Uterus (tissue), 2 donors: ENCODE measurements at regions not wholly inside any gene's neighbourhood (a gene's known extent, or its start where the extent isn't known, plus 50 kb on each side); places are given as distances from the start of the nearest gene placed in this dataset.

Experiments
- POLR2A ChIP-seq, 2 donors: fragments of 450-650 bp; IDR thresholded peaks; one replicate each; pipeline ENCODE4 v1.6.1; 2016; ENCODE audit warnings: antibody characterized with exemption in 2 of 2, mild to moderate bottlenecking in 1 of 2, moderate library complexity in 1 of 2
- TF ChIP-seq, protein P1 (sequence below), 4 experiments: fragments of 200-600 bp in 2 of 4; fragments of 450-650 bp in 2 of 4; sonication (generic) in 2 of 4; IDR thresholded peaks; one replicate each; pipeline ENCODE4 v1.5.1; 2016 to 2019; ENCODE audit warnings: antibody characterized with exemption in 4 of 4, mild to moderate bottlenecking in 2 of 4, moderate library complexity in 1 of 4

DNA sequence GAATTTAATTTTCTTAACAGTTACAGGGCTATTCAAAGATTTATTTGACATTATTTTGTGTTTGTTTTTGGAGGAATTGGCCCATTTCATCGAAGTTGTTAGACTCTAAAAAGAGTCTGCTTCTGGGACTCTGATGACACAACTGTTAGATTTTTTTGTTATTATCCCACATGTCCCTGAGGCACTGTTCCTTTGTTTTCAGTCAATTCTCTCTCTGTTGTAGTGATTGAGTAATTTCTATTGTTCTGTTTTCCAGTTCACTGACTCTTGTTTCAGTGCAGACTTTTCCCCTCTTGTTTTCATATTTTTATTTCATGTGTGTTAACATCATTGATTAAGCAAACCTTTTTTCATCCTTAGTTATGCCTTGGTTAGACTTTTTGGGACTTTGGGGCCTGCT, 325.0 kb downstream of the ZNF326 start:
- TF ChIP-seq, protein P1, sequence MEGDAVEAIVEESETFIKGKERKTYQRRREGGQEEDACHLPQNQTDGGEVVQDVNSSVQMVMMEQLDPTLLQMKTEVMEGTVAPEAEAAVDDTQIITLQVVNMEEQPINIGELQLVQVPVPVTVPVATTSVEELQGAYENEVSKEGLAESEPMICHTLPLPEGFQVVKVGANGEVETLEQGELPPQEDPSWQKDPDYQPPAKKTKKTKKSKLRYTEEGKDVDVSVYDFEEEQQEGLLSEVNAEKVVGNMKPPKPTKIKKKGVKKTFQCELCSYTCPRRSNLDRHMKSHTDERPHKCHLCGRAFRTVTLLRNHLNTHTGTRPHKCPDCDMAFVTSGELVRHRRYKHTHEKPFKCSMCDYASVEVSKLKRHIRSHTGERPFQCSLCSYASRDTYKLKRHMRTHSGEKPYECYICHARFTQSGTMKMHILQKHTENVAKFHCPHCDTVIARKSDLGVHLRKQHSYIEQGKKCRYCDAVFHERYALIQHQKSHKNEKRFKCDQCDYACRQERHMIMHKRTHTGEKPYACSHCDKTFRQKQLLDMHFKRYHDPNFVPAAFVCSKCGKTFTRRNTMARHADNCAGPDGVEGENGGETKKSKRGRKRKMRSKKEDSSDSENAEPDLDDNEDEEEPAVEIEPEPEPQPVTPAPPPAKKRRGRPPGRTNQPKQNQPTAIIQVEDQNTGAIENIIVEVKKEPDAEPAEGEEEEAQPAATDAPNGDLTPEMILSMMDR (IDR thresholded peaks at IDR 0.05): no peak
- no peak for TF ChIP-seq POLR2A (IDR thresholded peaks at IDR 0.05)
